ENCODE measurements at regions not wholly inside any gene's neighbourhood (a gene's known extent, or its start where the extent isn't known, plus 50 kb on each side); places are given as distances from the start of the nearest gene placed in this dataset.

GRCh38 chr7:109226699-109227098 lies 657.0 kb downstream of the DNAJB9 start:
- ChIA-PET POLR2A (no interaction called here), CTCF (interaction anchor here (0.6 kb wide), 1 partner anchor 113 kb away, joined by 5 read pairs; no protein-coding TSS in a partner anchor)
- no peaks in the 10 kb centered on the region for H3K9me3 ChIP-seq (ENCODE audit: control insufficient read depth, insufficient read depth, low read depth, low read length)
- no peaks in the 10 kb centered on the region for H3K4me1 ChIP-seq (ENCODE audit: control insufficient read depth, insufficient read depth, low read length)
- no peak for TF ChIP-seq SP3 (tag by site-specific recombination; IDR thresholded peaks at IDR 0.05)
- H3K36me3 ChIP-seq (ENCODE audit: control insufficient read depth in 2 of 2, insufficient read depth in 1 of 2, low read length in 2 of 2) = no peaks in the 10 kb centered on the region
- no peak overlapping the region for H3K27ac ChIP-seq (ENCODE audit: extremely low read depth, low read depth, low read length)
- no peak overlapping the region for H3K4me3 ChIP-seq (ENCODE audit: low read depth, low read length)

DNA sequence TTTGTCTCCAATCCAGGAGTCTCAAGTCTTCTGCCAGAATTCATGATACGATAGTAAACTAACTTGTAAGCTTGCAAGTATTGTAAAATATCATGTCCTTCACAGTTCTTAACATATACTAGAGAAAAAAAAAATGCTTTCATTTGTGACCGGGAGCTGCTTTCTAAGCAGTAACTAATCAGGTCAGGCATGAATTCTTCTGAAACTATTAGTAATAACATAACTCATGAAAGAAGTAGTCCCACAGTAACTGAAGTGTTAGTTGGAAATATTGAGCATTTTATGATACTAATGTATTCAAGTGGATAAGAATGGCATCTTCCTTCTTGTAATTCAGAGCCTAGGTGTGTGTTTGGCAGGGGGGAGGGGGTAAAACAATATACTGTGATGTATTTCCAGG lies 665.6 kb downstream of the DNAJB9 start:
- CTCF ChIA-PET = no interaction called here
- no peaks in the 10 kb centered on the region for H3K4me1 ChIP-seq (ENCODE audit: control insufficient read depth, insufficient read depth, low read length)

DNA sequence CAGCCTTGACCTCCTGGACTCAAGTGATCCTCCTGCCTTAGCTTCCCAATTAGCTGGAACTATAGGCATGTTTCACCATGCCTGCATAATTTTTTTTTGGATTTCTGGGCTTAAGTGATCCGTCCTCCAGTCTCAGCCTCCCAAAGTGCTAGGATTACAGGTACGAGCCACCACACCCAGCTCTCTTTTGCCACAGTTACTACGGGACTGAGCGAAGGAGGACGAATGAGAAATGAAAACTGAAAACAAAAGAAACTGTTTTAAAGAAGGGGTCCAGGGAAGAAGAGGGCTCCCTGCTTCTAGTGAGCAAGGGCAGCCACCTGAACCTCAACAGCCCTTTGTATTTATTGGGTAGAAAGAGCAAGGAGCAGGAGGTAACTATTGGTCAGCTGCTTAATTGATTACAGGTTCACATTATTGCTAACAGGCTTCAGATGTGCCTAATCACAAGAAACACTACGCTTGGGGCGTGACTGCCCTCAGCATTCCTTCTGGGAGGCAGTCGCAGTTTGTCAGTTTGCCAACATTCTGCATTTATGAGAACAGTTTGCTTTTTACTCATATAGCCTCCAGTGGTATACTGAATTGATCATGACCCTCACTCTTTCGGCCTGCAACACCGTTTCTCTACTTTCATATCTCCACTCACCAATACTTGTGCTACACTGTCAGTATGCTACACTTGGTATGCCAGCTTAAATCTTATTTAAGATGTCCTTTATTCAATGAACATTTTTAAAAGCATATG lies 676.8 kb downstream of the DNAJB9 start:
- ChIA-PET POLR2A (no interaction called here), CTCF (no interaction called here)
- Histone ChIP-seq H3K4me1 (ENCODE audit: control insufficient read depth, insufficient read depth, low read length) (no peaks in the 10 kb centered on the region), H3K27ac (ENCODE audit: extremely low read depth, low read depth, low read length) (no peak overlapping the region), H3K9me3 (ENCODE audit: control insufficient read depth, insufficient read depth, low read depth, low read length) (no peaks in the 10 kb centered on the region), H3K36me3 (ENCODE audit: control insufficient read depth in 2 of 2, insufficient read depth in 1 of 2, low read length in 2 of 2) (no peaks in the 10 kb centered on the region), H3K4me3 (ENCODE audit: low read depth, low read length) (no peak overlapping the region)
- TF ChIP-seq, protein P1, sequence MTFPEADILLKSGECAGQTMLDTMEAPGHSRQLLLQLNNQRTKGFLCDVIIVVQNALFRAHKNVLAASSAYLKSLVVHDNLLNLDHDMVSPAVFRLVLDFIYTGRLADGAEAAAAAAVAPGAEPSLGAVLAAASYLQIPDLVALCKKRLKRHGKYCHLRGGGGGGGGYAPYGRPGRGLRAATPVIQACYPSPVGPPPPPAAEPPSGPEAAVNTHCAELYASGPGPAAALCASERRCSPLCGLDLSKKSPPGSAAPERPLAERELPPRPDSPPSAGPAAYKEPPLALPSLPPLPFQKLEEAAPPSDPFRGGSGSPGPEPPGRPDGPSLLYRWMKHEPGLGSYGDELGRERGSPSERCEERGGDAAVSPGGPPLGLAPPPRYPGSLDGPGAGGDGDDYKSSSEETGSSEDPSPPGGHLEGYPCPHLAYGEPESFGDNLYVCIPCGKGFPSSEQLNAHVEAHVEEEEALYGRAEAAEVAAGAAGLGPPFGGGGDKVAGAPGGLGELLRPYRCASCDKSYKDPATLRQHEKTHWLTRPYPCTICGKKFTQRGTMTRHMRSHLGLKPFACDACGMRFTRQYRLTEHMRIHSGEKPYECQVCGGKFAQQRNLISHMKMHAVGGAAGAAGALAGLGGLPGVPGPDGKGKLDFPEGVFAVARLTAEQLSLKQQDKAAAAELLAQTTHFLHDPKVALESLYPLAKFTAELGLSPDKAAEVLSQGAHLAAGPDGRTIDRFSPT (tag by site-specific recombination; IDR thresholded peaks at IDR 0.05) = no peak
- TF ChIP-seq ZNF776 (tag by site-specific recombination; IDR thresholded peaks at IDR 0.05; ENCODE audit: borderline replicate concordance) (no peak), ZNF24 (tag by site-specific recombination; IDR thresholded peaks at IDR 0.05) (no peak), ZNF157 (tag by site-specific recombination; IDR thresholded peaks at IDR 0.05) (no peak), ZNF76 (tag by site-specific recombination; IDR thresholded peaks at IDR 0.05; ENCODE audit: borderline replicate concordance, low read depth) (no peak), ZBTB8A (tag by site-specific recombination; IDR thresholded peaks at IDR 0.05) (no peak)

More for the DNA sequence above, 665.6 kb downstream of the DNAJB9 start:
- H3K9me3 ChIP-seq (ENCODE audit: control insufficient read depth, insufficient read depth, low read depth, low read length) = no peaks in the 10 kb centered on the region
- H3K36me3 ChIP-seq (ENCODE audit: control insufficient read depth in 2 of 2, insufficient read depth in 1 of 2, low read length in 2 of 2) = no peaks in the 10 kb centered on the region
- no peak overlapping the region for H3K27ac ChIP-seq (ENCODE audit: extremely low read depth, low read depth, low read length)
- no peak overlapping the region for H3K4me3 ChIP-seq (ENCODE audit: low read depth, low read length)
- TF ChIP-seq ZNF610 (tag by site-specific recombination; IDR thresholded peaks at IDR 0.05; ENCODE audit: borderline replicate concordance) (no peak), ZBTB20 (tag by site-specific recombination; IDR thresholded peaks at IDR 0.05) (no peak), ZNF544 (tag by site-specific recombination; IDR thresholded peaks at IDR 0.05) (no peak), ZNF19 (tag by site-specific recombination; IDR thresholded peaks at IDR 0.05; ENCODE audit: low read depth) (no peak)
- TF ChIP-seq, protein P2, sequence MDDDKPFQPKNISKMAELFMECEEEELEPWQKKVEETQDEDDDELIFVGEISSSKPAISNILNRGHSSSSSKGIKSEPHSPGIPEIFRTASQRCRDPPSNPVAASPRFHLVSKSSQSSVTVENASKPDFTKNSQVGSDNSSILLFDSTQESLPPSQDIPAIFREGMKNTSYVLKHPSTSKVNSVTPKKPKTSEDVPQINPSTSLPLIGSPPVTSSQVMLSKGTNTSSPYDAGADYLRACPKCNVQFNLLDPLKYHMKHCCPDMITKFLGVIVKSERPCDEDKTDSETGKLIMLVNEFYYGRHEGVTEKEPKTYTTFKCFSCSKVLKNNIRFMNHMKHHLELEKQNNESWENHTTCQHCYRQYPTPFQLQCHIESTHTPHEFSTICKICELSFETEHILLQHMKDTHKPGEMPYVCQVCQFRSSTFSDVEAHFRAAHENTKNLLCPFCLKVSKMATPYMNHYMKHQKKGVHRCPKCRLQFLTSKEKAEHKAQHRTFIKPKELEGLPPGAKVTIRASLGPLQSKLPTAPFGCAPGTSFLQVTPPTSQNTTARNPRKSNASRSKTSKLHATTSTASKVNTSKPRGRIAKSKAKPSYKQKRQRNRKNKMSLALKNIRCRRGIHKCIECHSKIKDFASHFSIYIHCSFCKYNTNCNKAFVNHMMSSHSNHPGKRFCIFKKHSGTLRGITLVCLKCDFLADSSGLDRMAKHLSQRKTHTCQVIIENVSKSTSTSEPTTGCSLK (tag by site-specific recombination; IDR thresholded peaks at IDR 0.05) = no peak
- POLR2A ChIA-PET = no interaction called here
